Fibroblast of the aortic adventitia (primary cell): ENCODE measurements at regions not wholly inside any gene's neighbourhood (a gene's known extent, or its start where the extent isn't known, plus 50 kb on each side); places are given as distances from the start of the nearest gene placed in this dataset.

Source experiments
- DNase-seq: peaks from one replicate; pipeline ENCODE4 v3.0.0-alpha.2; 2010; ENCODE audit warnings: low read depth
- H3K4me3 ChIP-seq: 2 replicates; pipeline ENCODE4 v1.5.1; 2011; ENCODE audit warnings: low read depth, mild to moderate bottlenecking, control low read depth, low read length, moderate library complexity
- TF ChIP-seq, protein P1 (sequence below): IDR thresholded peaks from 2 replicates; pipeline ENCODE4 v1.5.1; 2011; ENCODE audit warnings: mild to moderate bottlenecking, low read length, control low read depth, inconsistent platforms; ENCODE audit not compliant: insufficient read depth

DNA sequence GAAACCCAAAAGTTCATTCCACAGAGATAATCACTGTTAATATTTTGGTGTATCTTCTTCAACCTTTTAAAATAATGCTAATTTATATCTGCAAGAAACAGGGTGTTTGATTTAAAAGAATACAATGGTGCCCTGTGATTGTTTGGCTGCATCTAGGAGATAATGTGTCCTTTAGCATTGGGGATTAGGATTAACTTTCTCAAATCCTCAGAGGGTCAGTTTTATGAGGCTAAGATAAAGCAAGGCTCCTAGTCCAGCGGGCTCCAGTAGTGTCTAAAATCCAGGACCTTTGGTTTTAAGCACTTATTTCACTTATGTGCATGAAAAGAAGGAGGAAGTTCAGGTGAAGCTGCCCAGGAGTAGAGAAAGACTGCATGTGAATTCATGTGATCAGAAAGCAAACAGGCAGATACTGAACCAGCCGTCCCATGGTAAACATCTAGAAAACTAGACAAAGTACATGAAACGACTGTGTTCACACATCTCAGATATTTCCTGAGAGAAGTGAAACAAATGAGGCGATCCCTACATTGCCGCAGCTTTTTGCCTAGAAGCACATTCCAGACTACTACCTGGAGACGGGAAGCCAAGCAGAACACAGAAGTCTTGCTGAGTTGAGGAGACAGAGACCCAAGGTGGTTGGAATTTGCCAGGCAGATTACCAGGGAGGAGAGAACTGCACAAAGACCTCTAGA, 129.1 kb upstream of the MAX start:
- no peak for DNase-seq
- H3K4me3 ChIP-seq: no peak overlapping the region
- TF ChIP-seq, protein P1, sequence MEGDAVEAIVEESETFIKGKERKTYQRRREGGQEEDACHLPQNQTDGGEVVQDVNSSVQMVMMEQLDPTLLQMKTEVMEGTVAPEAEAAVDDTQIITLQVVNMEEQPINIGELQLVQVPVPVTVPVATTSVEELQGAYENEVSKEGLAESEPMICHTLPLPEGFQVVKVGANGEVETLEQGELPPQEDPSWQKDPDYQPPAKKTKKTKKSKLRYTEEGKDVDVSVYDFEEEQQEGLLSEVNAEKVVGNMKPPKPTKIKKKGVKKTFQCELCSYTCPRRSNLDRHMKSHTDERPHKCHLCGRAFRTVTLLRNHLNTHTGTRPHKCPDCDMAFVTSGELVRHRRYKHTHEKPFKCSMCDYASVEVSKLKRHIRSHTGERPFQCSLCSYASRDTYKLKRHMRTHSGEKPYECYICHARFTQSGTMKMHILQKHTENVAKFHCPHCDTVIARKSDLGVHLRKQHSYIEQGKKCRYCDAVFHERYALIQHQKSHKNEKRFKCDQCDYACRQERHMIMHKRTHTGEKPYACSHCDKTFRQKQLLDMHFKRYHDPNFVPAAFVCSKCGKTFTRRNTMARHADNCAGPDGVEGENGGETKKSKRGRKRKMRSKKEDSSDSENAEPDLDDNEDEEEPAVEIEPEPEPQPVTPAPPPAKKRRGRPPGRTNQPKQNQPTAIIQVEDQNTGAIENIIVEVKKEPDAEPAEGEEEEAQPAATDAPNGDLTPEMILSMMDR: no peak

DNA sequence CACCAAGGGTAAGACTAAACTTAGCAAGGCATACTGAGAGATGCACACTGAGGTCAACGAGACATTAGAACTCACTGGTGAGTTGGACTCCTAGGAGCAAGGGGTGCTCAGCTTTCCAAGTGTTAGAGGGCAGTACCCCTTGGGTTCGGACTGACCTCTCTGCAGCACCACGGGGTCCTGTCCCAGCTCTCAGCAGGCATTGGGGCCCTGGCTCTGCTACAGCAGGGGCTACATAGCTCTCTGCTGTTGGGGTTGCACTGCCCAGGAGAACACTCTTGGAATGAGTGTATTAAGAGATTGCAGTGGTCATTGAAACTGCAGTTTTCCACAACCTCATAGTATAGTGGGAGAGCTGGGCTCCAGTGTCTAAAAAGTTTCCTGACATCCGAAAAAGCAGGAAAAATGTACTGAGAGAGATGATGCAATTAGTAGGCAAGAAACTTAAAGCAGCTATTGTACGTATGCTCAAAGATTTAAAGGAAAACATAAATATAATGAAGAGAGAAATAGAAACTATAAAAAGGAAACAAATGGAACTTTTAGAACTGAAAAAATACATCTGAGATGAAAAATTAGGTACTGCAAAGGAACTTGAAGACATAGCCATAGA, 132.5 kb upstream of the MAX start:
- H3K4me3 ChIP-seq: no peak overlapping the region
- DNase-seq: no peak
- TF ChIP-seq, protein P1: no peak

DNA sequence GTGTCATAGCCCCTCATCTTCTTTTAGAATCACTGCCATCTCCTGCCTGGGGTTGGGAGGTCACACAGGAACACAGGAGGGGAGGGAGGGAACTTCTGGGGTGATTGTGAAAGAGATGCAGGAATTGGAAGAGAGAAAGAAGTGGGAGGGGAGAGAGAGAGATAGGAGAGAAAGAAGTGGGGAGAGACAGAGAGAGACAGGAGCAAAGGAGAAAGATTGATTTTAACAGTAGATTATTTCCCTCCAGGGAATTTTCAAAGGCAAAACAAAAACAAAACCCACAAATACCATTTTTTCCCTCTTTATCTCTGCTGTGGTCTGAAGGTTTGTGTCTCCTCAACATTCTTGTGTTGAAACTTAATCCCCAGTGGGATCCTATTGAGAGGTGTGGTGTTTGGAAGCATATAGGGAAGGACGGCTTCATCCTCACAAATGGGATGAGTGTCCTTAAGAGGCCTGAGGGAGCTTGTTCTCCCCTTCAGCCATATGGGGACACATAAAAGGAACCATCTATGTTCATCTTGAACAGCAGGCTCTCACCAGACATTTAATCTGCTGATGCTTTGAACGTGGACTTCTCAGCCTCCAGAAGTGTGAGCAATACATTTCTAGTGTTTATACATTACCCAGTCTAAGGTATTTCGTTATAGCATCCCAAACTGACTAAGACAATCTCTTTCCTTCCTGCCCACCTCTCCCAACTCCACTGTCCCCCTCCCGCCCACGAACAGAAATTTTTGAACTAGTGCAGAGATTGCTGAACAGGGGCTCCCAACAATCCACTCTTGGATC, 134.9 kb upstream of the MAX start:
- TF ChIP-seq, protein P1: no peak
- DNase-seq: peak; percentile 86
- no peak overlapping the region for H3K4me3 ChIP-seq

DNA sequence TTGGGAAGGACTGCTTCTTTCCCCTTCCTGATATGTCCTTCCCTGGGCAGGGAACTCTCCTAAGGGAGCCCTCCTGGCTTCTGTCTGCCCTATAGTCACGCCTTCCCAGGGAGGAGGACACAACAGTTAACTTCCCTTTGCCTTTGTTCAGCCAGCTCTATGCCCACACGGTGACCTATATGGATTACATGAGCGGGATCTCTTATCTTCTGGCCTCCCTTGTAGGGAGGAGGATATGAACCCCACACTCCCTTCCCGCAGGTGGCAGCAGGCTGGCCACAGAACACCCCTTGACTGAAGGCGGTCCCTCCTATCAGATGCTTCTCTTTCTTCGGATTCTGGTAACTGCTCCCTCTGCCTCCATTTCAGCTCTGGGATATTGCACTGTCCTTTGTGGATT, 135.6 kb upstream of the MAX start:
- peak; percentile 28 for DNase-seq
- no peak overlapping the region for H3K4me3 ChIP-seq
- TF ChIP-seq, protein P1: no peak

DNA sequence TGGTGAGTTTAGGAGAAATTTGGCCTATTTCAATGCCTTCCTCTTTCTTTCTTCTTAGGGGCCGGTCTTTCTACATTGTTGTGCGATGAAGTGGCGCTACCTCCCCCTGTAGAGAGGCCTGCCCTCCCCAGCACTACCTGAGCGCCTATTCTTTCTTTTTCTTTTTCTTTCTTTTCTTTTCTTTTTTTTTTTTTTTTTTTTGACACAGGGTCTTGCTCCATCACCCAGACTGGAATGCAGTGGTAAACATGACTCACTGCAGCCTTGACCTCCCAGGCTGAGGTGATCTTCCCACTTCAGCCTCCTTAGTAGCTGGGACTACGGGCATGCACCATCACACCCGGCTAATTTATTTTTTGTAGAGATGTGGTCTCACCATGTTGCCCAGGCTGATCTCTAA, 136.1 kb upstream of the MAX start:
- peak; percentile 93 for DNase-seq
- TF ChIP-seq, protein P1: no peak
- H3K4me3 ChIP-seq: no peak overlapping the region

DNA sequence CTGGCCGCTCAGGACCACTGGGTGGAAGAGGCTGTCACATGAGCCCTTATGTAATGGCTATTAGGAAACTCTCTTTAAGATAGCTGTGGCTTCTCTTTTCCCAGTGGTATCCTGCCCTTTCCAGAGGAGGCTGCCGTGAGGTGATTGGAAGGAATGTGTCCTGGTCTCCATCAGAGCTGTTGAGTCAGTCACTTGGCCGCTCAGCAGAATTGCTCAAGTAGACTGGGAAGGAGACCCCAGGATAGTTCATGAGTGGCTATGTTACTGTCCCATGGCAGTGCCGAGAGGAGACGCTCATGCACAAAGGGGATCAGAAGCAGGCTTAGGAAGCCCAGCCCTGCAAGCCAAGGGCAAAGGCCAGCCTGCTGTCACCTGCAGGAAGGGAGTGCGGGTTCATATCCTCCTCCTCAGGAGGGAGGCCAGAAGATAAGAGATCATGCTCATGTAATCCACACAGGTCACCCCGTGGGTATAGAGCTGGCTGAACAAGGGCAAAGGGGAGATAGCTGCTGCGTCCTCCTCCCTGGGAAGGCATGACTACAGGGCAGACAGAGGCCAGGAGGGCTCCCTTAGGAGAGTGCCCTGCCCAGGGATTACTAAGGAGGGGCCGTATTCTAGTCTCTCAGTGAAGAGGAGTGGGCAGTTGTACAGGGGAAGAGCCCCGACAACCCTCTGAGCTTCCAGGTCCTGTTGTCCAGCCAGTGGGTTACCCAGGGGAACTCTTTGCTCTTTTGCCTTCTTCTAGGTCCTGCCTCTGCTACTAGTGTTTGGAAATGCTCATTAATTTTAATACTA, 137.0 kb upstream of the MAX start:
- H3K4me3 ChIP-seq: no peak overlapping the region
- DNase-seq: peak; percentile 97
- TF ChIP-seq, protein P1: no peak
